GM12865 (cell line): ENCODE measurements at regions not wholly inside any gene's neighbourhood (a gene's known extent, or its start where the extent isn't known, plus 50 kb on each side); places are given as distances from the start of the nearest gene placed in this dataset.
A peak's percentile ranks its signal among the peaks of the same experiment; 100 is the strongest.

Source experiments
- DNase-seq: peaks from one replicate; pipeline ENCODE4 v3.0.0; 2010; ENCODE audit warnings: low read depth
- H3K4me3 ChIP-seq: 2 replicates; pipeline ENCODE4 v1.5.1; 2011; ENCODE audit warnings: mild to moderate bottlenecking, low read depth, low read length, control low read depth
- TF ChIP-seq, protein P1 (sequence below): IDR thresholded peaks from 2 replicates; pipeline ENCODE4 v1.5.1; 2011; ENCODE audit warnings: low read length, control low read depth, low read depth, inconsistent platforms; ENCODE audit not compliant: insufficient read depth; ENCODE audit errors: missing control alignments

DNA sequence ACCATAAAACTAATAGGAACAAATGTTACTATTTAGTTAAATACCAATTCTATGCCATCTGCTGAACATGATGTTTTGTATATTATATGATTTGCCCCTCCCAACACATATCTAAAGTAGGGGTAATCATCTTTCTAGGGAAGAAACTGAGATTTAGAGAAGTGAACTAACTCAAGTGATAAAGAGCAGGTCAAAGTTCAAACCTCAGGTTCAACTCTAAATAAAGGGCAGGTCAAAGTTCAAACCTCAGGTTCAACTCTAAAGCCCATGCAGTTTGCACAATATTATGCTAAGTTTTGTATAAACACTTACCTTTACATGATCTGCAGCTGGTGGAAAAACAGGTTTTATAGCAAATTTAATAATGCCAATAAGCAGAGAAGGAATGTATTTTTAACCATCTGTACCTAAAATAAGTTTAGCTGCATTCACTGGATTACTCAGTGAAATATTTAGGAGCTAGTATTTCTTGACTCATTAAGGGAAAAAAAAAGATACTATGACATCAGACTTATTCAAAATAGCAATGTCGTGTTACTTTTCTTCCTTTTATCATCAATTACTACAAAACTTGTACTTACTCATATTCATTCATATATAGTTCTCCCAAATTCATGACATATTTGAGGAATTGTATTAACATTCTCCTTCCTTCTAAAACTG lies 1194.3 kb upstream of the CELF2 start:
- H3K4me3 ChIP-seq = no peak overlapping the region
- DNase-seq = no peak
- TF ChIP-seq, protein P1, sequence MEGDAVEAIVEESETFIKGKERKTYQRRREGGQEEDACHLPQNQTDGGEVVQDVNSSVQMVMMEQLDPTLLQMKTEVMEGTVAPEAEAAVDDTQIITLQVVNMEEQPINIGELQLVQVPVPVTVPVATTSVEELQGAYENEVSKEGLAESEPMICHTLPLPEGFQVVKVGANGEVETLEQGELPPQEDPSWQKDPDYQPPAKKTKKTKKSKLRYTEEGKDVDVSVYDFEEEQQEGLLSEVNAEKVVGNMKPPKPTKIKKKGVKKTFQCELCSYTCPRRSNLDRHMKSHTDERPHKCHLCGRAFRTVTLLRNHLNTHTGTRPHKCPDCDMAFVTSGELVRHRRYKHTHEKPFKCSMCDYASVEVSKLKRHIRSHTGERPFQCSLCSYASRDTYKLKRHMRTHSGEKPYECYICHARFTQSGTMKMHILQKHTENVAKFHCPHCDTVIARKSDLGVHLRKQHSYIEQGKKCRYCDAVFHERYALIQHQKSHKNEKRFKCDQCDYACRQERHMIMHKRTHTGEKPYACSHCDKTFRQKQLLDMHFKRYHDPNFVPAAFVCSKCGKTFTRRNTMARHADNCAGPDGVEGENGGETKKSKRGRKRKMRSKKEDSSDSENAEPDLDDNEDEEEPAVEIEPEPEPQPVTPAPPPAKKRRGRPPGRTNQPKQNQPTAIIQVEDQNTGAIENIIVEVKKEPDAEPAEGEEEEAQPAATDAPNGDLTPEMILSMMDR = no peak

DNA sequence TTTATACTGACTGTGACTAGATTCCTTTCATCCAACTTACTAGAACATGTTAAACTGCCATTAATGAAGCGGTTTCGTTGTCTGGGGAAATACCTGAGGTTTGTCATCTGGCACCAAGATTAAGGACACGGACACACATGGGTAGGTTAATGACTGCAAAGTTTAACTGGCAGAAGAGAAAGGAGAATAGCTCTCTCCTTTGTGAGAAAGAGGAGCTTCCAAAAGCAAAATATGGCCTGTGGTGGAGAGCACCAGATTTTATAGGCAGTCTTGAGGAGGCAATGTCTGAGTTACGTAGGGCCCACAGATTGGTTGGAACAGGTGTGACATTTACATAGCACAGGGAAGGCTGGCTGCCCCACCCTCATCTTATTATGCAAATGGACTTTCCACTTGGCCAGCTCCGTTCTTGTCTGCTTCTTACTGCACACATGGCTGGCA lies 1193.0 kb upstream of the CELF2 start:
- DNase-seq = peak; percentile 5
- TF ChIP-seq, protein P1 = no peak

DNA sequence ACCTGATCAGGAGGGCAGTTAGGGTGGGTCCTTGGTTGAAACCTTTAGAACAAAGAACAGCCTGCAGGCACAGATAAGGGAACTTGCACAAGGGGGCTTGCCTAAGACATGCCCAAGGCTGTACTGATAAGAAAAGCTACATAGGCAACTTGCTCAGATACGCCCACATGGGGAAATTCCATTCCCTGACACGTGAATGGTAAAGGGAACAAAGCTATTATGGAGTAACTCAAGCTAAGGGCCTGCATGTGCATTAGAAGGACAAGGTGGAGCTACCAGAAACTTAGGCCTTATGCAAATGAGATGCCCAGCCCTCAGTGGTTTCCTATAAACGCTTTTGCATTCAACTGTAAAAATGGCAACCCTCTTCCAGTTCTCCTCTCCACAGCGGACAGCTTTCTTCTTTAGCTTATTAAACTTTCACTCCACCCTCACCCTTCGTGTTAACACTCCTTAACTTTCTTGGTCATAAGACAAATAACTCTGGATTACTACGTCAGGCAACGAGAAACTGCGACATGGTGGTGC lies 1192.1 kb upstream of the CELF2 start:
- TF ChIP-seq, protein P1 = no peak
- DNase-seq = peak; percentile 4
- no peak overlapping the region for H3K4me3 ChIP-seq

More for the DNA sequence above, 1193.0 kb upstream of the CELF2 start:
- H3K4me3 ChIP-seq = no peak overlapping the region

DNA sequence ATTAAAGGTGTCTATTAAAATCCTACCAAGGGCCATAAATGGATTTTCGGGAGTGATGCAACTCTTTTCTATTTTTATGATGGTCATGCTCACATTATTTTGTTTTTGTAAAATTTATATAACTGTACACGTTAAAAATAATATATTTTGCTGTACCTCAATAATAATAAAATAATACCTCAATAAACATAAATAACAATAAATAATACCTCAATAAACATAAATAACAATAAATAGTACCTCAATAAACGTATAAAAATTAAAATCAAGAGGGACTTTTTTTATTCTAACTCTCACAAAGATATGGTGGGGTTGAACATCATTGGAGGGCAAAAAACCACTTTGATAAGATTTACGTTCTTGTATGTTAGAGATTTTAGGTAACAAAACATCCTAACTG lies 1189.6 kb upstream of the CELF2 start:
- TF ChIP-seq, protein P1 = no peak
- DNase-seq = no peak
- no peak overlapping the region for H3K4me3 ChIP-seq

DNA sequence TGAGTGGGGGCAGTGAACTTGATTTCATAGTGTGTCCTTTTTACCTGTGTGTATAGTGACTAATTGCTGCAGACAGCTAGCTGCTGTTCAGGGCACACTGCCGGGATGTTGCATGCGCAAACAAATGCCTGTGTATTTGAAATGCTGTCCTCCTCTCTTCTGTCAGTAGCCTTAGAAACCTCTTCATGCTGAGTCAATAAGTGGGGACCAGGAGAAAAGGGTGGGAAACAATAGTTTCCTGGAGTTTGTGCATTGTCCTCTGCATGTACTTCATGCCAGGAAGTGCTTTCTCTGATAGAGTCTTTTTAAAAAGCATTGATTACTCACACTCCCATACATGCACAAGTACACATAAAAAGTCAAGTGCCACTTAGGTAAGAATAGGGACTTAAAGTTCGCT lies 1183.7 kb upstream of the CELF2 start:
- DNase-seq = no peak
- H3K4me3 ChIP-seq = no peak overlapping the region

DNA sequence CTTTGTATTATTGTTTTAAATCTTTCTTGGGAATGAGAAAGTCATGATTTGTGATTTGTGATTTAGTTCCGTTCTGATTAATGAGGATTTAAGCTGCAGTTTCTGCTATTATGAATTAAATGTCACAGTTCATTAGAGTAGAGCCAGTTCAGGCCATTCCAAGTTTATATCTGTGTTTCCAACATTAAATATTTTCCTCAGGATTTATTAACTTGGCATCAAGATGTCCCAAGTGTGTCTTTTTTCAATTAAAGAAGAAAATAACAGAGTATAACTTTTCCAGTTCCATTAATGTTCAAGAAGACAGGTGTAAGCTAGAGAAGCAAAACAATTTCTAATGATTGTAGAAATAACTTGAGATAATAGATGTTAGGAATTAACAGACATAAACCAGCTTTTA lies 1183.2 kb upstream of the CELF2 start:
- no peak overlapping the region for H3K4me3 ChIP-seq
- no peak for DNase-seq
- TF ChIP-seq, protein P1 = no peak

More for the DNA sequence above, 1183.7 kb upstream of the CELF2 start:
- TF ChIP-seq, protein P1 = no peak

DNA sequence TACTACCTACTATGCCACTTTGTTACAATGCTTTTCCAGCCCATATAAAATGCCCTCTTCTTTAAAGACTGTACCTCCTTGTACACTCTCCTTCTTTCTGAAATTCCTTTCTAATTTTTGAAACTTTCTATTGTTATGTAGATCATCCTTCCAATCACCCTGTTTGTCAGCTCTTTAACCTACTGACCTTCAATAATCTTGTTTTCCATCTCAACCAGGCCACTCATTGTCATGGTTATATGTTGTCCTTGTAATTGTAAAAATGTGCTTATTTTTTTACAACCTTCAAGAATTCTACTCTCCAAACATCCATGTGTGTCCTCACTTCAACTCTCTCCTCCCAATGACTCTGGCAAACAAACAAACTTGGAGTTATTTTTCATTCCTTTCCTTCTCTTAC lies 1172.6 kb upstream of the CELF2 start:
- TF ChIP-seq, protein P1 = no peak
- H3K4me3 ChIP-seq = no peak overlapping the region
- no peak for DNase-seq
